GM19239 (cell line): ENCODE measurements at regions not wholly inside any gene's neighbourhood (a gene's known extent, or its start where the extent isn't known, plus 50 kb on each side); places are given as distances from the start of the nearest gene placed in this dataset.

Source experiments
- DNase-seq: peaks from one replicate; pipeline ENCODE4 v3.0.0; 2011; ENCODE audit warnings: low spot score; ENCODE audit not compliant: insufficient read length
- FAIRE-seq: peaks from 2 replicates; lab custom pipeline; 2011; peaks lifted over from hg19 to GRCh38; lab: Jason Lieb, UNC

GRCh38 chr4:16289897-16290554, 63.8 kb upstream of the TAPT1 start:
- FAIRE-seq: peak; percentile 87
- no peak for DNase-seq

- no peak for DNase-seq
- FAIRE-seq: no peak
Observed at GRCh38 chr4:16284050-16284449, 57.8 kb upstream of the TAPT1 start.

GRCh38 chr4:16278178-16278577, 51.9 kb upstream of the TAPT1 start:
- no peak for FAIRE-seq
- no peak for DNase-seq
